NCI-H345 treated with DMSO at 0.1 percent for 48 hours (cell line): ENCODE measurements at regions not wholly inside any gene's neighbourhood (a gene's known extent, or its start where the extent isn't known, plus 50 kb on each side); places are given as distances from the start of the nearest gene placed in this dataset.
"Not testable (repeated sequence)": the region's sequence is repeated elsewhere in the genome, so short reads cannot be mapped to it uniquely, and the experiment has no call there.

ENCODE experiments used
- DNase-seq: peaks from one replicate; lab custom pipeline; 2025; ENCODE audit not compliant: unreplicated experiment; lab: John Stamatoyannopoulos, UW

- DNase-seq: no peak
Observed at GRCh38 chr11:115632061-115632460, 127.8 kb upstream of the CADM1 start.

DNA sequence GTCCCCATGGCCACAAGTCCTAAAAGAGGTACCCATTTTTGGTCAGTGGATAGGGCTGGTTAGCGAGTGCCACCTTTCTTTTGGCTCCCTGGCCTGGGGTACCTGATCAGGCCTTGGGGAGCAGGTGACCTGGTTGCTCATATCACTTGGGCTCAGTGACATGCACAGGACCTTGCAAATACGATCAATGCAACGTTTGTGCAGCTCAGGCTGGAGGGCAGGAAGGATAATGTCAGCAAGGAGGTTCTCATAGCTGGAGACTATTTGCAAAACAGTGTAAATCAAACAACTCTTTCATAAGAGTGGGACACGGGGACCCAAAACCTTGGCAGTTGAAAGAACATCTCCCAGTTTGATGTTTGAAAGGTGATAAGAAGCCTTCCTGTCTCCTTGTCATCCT is 127.4 kb upstream of the CADM1 start:
- DNase-seq: no peak

DNA sequence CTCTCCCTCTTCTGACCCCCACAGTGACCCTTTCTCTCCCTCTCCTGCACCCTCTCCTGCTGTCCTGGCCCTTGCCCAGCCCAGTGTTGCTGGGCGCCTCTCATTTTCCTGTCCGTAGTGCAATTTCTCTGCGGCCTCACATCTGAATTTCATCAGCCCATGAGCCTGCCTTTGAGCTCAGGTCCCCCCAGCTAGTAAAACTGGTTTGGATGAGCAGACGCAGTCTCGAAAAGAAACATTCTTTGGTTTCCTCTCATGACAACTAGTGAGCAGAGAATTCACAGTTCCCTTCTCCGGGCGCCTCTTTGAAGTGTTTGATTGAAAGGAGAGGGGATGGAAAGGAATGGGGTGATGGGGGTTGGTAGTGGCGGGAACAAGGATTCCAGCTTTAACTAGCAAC is 126.0 kb upstream of the CADM1 start:
- no peak for DNase-seq

DNA sequence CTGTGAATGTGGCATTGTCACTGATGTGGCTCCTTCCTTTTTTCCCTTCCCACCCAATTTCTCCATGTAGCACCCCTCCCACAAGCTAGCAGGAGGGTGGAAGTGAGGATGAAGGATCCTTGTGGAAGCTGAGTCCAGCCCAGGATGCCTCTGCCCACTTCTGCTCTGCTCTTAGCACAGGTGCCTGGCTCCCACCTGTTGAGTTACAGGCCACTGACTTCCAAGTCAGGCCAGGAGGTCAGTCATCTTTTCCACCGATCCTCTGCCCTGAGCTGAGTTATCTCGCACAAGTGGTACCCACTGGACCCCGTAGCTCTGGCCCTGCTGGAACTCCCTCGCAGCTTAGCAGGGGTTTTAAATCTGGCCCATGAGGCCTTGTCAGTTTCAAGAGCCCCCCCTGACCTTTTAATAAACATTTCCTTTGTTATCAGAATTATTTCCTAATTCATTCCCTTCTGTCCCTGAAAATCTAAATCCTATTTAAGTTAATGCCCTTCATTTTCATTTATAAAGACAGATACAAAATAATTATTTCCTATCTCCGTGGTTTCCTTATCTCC is 125.3 kb upstream of the CADM1 start:
- no peak for DNase-seq

GRCh38 chr11:115627666-115628460 is 123.6 kb upstream of the CADM1 start:
- no peak for DNase-seq

DNA sequence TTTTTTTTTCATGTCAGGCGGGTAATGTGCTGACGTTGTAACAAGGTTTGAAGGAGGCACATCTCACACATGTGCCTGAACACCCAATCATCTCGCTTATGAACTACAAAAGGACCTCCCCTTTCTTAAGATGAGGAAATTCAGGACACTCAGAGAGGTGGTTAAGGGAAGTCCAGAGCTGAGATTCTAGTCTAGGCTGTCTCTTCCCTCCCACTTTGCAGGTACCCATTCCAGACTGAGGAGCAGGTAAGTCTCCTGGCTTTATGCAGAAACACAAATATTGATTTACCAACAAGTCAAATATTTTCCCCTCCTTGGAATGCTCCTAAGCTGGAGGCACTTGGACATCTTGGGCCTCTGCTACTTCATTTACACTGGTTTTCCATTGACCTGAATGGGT is 122.9 kb upstream of the CADM1 start:
- no peak for DNase-seq

DNA sequence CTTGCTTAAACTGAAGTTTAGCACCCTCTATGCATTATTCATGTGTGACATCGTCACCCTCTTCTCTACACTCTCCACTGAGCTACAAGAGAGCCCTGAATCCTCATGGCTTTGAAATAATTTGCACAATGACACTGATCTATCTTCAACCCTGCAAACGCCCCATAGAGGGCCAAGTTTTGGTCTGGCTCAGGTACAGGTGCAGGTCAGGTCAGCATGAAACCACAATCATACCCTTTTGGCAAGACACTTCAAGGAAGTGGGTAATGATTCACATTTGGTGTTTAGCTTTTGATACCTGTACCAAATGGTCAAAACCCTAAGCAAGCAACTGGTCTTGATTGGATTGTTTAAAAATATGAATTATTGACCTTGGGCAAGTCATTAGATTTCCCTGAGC is 122.2 kb upstream of the CADM1 start:
- no peak for DNase-seq

GRCh38 chr11:115625502-115625901 is 121.3 kb upstream of the CADM1 start:
- DNase-seq: no peak

DNA sequence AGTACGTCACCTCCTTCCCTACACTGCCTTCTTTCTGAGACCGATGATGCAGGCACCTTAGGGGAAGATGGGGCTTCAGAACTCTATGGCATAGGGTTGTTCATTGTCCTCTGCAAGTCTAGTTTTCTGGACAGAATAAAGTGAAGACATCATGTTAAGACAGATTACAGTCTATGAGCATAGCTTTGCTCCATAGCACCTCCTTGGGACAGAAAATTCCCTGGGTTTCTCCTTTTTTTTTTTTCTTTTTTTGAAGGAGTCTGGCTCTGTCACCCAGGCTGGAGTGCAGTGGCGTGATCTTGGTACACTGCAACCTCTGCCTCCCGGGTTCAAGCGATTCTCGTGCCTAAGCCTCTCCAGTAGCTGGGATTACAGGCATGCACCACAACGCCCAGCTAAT is 119.8 kb upstream of the CADM1 start:
- no peak for DNase-seq

- DNase-seq: no peak
Observed at GRCh38 chr11:115623021-115623451, 118.8 kb upstream of the CADM1 start.

GRCh38 chr11:115618428-115618827 is 114.2 kb upstream of the CADM1 start:
- DNase-seq: no peak

DNA sequence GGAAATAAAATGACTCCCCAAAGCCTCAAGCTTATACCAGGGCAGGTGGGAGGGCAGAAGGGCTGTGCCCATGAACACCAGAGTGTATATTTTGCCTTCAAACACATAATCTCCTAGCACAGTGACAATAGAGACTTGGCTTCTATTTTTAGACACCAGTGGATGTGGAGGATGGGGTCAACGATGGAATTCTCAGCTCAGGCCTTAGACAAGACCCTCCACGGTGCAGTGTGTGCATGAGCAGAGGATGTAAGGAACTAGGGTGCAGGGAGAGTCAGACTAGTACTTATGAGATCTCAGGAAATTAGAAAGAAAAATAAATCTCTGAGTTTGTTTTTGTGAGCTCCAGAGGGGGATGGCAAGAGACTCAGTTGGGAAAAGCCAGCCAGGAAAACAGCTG is 113.6 kb upstream of the CADM1 start:
- no peak for DNase-seq

GRCh38 chr11:115616971-115617370 is 112.8 kb upstream of the CADM1 start:
- DNase-seq: no peak

DNA sequence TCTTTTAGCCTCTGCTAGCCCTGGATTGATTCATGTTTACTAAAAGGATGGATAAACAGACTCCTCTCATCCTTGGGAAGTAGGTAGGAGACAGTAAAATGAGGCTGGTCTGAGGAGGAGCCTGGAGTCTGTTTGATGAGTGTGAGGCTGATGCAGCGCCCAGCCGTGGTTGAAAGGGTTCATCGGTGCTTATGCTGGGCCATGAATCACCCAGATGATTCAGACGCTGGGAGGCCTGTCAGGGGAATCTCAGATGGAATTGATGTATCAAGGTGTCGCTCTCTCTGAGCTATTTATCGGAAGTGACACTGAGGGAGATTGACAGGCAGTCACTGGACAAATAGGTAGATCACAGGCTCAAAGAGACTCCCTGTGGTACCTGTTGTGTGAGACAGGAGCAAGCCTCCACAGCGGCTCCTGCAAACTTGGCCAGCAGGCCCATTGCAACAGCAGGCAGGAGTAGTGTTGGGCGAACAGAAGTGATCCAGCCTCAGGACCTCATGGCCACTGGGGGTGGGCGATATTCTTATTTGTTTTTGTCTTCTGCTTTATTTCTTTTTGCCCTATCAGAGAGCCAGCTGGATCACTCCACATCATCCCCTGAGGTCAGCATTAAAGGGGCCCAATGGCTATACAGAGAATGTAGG is 109.9 kb upstream of the CADM1 start:
- DNase-seq: no peak

- DNase-seq: no peak
Observed at GRCh38 chr11:115613004-115613403, 108.8 kb upstream of the CADM1 start.

DNA sequence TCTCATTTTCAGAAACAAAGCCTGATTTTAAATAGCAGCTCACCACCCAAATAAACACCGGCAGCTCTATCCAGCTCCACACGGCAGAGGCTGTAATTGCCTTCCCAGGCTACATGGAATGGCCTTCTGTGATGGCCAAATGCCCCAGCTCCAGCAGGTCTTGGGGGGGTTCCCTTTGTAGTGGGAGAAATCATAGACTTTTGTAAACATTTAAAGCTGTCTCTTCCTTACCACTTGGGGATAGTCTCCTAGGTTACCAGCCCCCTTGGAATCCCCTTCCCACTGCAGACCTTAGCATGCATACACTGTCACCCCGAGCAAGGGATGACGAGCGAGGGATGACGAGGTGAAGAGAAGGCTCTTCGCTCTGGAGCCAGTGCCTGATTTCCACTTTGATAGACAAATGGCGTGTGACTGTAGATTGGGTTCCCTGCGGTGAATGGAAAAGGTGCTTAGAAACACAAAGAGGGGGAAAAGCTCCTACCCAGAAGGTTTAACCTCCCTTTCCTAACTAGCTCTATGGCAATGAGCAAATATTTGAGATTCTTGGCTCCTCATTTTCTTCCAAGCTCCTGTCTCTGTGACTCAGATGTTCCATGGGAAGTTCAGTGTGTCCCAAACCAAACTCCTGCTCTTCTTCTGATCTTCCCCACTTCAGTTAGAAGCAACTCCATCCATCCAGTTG is 108.0 kb upstream of the CADM1 start:
- no peak for DNase-seq

GRCh38 chr11:115611343-115611742 is 107.1 kb upstream of the CADM1 start:
- no peak for DNase-seq

DNA sequence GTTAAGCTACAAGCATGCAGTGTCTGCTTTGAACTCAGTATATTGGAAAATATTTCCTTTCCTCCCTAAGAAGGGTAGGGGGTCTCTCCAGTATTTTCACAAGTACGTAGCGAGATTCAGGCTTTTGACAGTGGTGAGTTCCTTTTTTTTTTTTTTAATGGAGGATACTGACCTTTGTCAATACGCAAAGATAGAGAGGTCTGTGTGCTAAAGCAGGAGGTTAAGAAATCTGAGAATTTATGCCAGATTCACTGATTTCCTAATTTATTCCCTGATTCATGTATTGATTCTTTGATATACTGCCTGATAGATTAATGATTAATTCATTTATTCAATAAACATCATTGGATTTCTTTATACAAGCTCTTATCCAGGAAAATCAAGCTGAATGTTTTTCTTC is 106.7 kb upstream of the CADM1 start:
- DNase-seq: no peak

GRCh38 chr11:115610234-115610633 is 106.0 kb upstream of the CADM1 start:
- DNase-seq: not testable (repeated sequence)

DNA sequence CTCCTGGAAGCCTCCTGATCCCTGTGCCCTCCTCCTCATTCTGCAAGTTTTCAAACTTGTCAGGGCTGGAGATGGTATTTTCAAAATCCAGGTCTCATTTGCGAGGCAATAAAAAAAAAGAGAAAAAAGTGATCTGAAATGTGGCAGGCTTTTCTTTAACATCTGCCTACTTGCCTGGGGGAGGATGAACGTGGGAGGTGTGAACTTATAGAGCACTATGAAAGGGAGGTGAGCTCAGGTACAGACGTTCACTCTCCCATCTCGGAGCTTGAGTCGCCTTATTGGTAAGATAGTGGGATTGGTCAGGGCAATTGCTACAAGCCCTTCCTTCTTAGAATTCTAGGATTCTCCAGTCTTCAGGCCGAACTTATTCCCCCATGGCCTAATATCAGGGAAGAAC is 104.8 kb upstream of the CADM1 start:
- DNase-seq: no peak

DNA sequence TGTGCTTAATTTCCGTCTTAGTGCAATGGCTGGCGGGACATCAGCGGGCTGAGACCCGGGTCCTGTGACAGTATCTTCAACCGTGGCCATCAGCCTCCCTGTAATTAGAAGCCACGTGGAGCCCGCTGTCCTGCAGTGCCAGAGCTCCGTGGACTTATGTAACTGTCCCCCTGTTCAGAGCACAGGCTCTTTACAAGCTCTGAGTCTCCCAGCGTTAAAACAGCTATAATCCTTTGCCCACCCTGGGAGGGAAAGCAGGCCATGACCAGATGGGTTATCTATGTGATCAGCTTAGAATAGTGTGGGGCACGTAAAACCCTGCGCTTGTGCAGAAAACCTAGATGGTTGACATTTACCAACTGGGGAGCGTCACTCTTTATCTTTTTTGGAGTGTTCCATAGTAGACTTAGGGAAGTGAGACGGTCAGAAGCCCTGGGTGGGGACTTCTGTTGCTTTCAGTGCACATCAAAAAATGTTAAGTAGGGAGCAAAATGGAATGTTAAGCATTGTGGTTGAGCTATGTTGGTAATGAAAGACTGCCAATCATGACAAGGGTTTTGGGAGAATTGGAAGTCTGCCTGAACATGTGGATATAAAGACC is 103.5 kb upstream of the CADM1 start:
- no peak for DNase-seq
